Common myeloid progenitor, CD34-positive (primary cell): ENCODE measurements at regions not wholly inside any gene's neighbourhood (a gene's known extent, or its start where the extent isn't known, plus 50 kb on each side); places are given as distances from the start of the nearest gene placed in this dataset.

Experiments
- CTCF ChIA-PET: fragments of 350-600 bp; sonication (Branson Sonifier 250); formaldehyde crosslinking; loops from one replicate; lab custom pipeline; 2021; ENCODE audit warnings: antibody characterized with exemption; lab: Charles Lee
- POLR2A ChIA-PET: fragments of 350-600 bp; sonication (Branson Sonifier 250); formaldehyde crosslinking; loops from one replicate; lab custom pipeline; 2021; ENCODE audit warnings: antibody characterized with exemption; lab: Charles Lee
- DNase-seq, 3 donors: peaks; one replicate each; pipeline versions ENCODE4 v3.0.0 to v3.0.0-alpha.2; 2013
- H3K27ac ChIP-seq, 2 experiments: 1 replicate in 1 of 2; 2 replicates in 1 of 2; pipeline ENCODE4 v1.7.0; 2013; ENCODE audit warnings: inconsistent platforms in 2 of 2, low read length in 2 of 2, mild to moderate bottlenecking in 2 of 2, low read depth in 1 of 2, moderate library complexity in 1 of 2; ENCODE audit not compliant: severe bottlenecking in 2 of 2, insufficient read depth in 1 of 2, poor library complexity in 1 of 2
- H3K27me3 ChIP-seq, 5 experiments: replicated peaks in 2 of 5; 1 replicate in 3 of 5; 2 replicates in 2 of 5; pipeline versions ENCODE4 v1.6.1 to v1.7.0; 2013; ENCODE audit warnings: low read length in 4 of 5, mild to moderate bottlenecking in 2 of 5, moderate library complexity in 2 of 5, inconsistent platforms in 1 of 5; ENCODE audit not compliant: insufficient read depth in 5 of 5, control insufficient read depth in 4 of 5
- H3K36me3 ChIP-seq, 4 experiments: 1 replicate in 2 of 4; 2 replicates in 2 of 4; pipeline versions ENCODE4 v1.6.1 to v1.7.0; 2013; ENCODE audit warnings: low read length in 3 of 4, control low read depth in 1 of 4, mild to moderate bottlenecking in 1 of 4; ENCODE audit not compliant: control insufficient read depth in 4 of 4, insufficient read depth in 4 of 4
- H3K4me1 ChIP-seq, 4 experiments: 1 replicate in 3 of 4; 2 replicates in 1 of 4; pipeline versions ENCODE4 v1.6.1 to v1.7.1; 2013; ENCODE audit warnings: low read length in 3 of 4, mild to moderate bottlenecking in 3 of 4, control low read depth in 1 of 4, inconsistent platforms in 1 of 4, moderate library complexity in 1 of 4; ENCODE audit not compliant: control insufficient read depth in 4 of 4, insufficient read depth in 4 of 4; ENCODE audit errors: control extremely low read depth in 1 of 4
- H3K4me3 ChIP-seq, 7 experiments: 1 replicate in 4 of 7; 2 replicates in 3 of 7; pipeline versions ENCODE4 v1.5.1 to v1.7.0; 2013; ENCODE audit warnings: mild to moderate bottlenecking in 7 of 7, low read length in 6 of 7, moderate library complexity in 6 of 7, inconsistent platforms in 2 of 7, low read depth in 2 of 7, control low read depth in 1 of 7; ENCODE audit not compliant: insufficient read depth in 4 of 7, control insufficient read depth in 1 of 7; ENCODE audit errors: extremely low read depth in 1 of 7
- H3K9me3 ChIP-seq, 5 experiments: 1 replicate in 4 of 5; 2 replicates in 1 of 5; pipeline versions ENCODE4 v1.6.1 to v1.7.1; 2013; ENCODE audit warnings: low read length in 4 of 5, mild to moderate bottlenecking in 2 of 5, inconsistent platforms in 1 of 5, low read depth in 1 of 5, moderate library complexity in 1 of 5; ENCODE audit not compliant: control insufficient read depth in 4 of 5, insufficient read depth in 2 of 5; ENCODE audit errors: control extremely low read depth in 1 of 5
- WGBS: methylation state at CpG from one replicate; pipeline ENCODE4 v1.1.5; 2013; ENCODE audit not compliant: insufficient coverage; 5-methylcytosine and 5-hydroxymethylcytosine counted together

DNA sequence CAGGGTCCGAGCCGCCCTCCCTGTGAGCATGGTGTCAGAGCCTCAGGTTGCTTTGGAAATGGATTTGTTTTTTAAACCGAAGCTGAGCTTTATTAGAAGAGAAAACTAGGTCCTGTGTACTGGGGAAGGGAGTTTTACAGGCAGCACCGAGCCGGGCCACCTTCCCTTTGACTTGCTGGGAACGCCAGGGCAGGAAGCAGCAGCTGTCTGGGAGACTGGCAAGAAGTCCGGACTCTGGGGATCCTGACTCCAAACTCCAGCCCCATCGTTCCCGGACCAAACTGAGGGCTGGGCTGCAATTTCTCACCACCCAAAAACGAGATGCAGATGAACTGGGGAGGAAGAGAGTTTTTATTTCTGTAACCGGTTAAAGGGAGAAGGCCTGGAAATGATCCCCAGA is 214.9 kb upstream of the KCNG1 start:
- H3K36me3 ChIP-seq = no peaks in the 10 kb centered on the region
- peaks cover 0 to 12% (median 0%) of the 10 kb centered on the region in 5 experiments for H3K27me3 ChIP-seq
- H3K4me3 ChIP-seq = no peak overlapping the region
- ChIA-PET CTCF (no interaction called here), POLR2A (no interaction called here)
- H3K4me1 ChIP-seq = no peaks in the 10 kb centered on the region
- H3K9me3 ChIP-seq = peaks cover 0 to 11% (median 3%) of the 10 kb centered on the region in 5 experiments
- H3K27ac ChIP-seq = no peak overlapping the region
- WGBS = 91% methylated on average over 8 of the region's 11 CpGs
- no peak for DNase-seq

DNA sequence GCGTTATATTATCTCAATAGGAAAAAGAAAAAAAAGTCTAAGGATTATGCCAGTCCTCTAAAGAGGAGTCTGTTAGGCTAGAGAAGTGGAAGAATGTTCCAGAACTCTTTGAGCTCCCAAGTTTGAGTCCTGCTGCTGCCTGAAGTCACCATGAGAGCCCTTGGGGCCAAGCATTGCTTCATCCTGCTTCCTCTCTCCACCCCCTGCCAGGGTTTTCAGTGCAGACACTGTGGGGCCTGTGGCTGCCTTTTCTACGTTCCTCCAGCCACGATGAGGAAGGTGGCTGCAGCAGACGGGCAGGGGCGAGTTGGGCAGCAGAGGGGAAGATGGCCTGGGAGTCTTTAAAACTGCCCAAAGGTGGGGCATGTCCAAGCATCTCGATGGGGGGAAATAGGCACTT is 214.4 kb upstream of the KCNG1 start:
- Histone ChIP-seq H3K36me3 (no peaks in the 10 kb centered on the region), H3K4me1 (no peaks in the 10 kb centered on the region), H3K27me3 (peaks cover 0 to 12% (median 0%) of the 10 kb centered on the region in 5 experiments), H3K9me3 (peaks cover 0 to 6% (median 3%) of the 10 kb centered on the region in 5 experiments), H3K27ac (no peak overlapping the region), H3K4me3 (no peak overlapping the region)
- POLR2A ChIA-PET = no interaction called here
- CTCF ChIA-PET = no interaction called here
- no peak for DNase-seq
- WGBS = 10% methylated on average over 2 of the region's 6 CpGs

DNA sequence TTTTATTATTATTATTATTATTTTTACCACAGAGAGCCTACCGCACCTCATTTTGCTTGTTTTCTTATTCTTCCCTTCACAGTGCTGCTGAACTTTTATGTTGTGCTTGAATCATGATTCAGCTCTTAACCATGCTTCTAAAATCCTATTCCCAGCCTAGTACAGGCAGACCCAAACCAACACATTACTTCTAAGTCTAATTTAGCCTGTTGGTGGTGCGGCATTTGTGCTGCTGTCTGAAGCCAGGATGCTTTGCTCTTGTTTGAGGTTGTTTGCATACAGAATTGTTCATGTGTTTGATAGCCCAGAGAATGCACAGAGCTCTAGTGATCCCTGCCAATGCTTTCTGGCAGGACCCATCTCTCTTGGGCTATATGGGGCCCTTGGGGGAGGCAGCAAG is 213.5 kb upstream of the KCNG1 start:
- H3K27me3 ChIP-seq = peaks cover 0 to 18% (median 0%) of the 10 kb centered on the region in 5 experiments
- DNase-seq = no peak
- ChIA-PET POLR2A (no interaction called here), CTCF (no interaction called here)
- no peaks in the 10 kb centered on the region for H3K36me3 ChIP-seq
- H3K9me3 ChIP-seq = peaks cover 0 to 2% (median 0%) of the 10 kb centered on the region in 5 experiments
- H3K4me3 ChIP-seq = no peak overlapping the region
- no peak overlapping the region for H3K27ac ChIP-seq
- no peaks in the 10 kb centered on the region for H3K4me1 ChIP-seq
- 100% methylated on average over 1 of the region's 2 CpGs for WGBS

DNA sequence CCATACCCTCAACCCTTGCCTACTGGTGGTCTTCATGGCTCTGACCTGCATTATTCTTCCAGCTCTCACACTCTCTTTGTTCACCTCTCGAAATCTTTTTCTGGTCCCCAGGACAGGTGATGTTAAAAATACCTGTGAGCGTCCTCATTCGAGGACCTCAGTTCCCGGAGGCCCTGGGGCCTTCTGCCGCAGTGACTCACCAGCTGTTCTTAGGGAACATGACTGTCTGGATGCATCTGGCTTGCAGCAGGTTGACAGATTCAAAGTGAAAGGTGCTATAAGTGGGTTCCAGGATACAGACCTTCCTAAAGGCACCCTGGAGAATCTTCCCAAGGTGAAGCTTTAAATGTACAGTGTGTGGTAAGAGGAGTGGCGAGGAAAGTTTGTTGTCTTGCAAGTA is 210.4 kb upstream of the KCNG1 start:
- 81% methylated on average over 4 of the region's 6 CpGs for WGBS
- no peak overlapping the region for H3K27ac ChIP-seq
- ChIA-PET CTCF (no interaction called here), POLR2A (no interaction called here)
- no peak for DNase-seq
- no peak overlapping the region for H3K4me3 ChIP-seq
- peaks cover 0 to 21% (median 0%) of the 10 kb centered on the region in 5 experiments for H3K27me3 ChIP-seq
- H3K9me3 ChIP-seq = peaks cover 0 to 2% (median 0%) of the 10 kb centered on the region in 5 experiments
- H3K36me3 ChIP-seq = no peaks in the 10 kb centered on the region
- H3K4me1 ChIP-seq = no peaks in the 10 kb centered on the region

DNA sequence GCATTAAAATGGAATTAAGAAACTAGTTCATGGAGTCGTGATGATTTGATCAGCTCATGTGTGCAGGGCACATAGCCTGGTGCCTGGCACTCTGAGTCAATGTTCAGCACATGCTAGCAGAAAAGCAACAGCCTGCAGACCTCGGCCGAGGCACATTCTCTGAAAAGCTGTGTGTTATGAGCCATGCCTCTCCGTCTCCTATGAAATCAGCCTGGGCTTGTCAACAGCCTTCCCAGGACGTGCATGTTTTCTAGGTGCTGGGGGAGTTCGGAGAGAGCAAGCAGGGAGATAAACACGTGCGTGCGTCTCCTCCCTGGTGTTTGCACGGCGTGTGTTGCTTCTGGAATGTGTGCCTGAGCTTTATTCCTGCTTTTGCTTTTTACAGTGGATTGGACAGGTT is 207.8 kb upstream of the KCNG1 start:
- Histone ChIP-seq H3K27ac (no peak overlapping the region), H3K27me3 (peaks cover 0 to 17% (median 2%) of the 10 kb centered on the region in 5 experiments), H3K4me1 (no peaks in the 10 kb centered on the region), H3K4me3 (no peak overlapping the region), H3K9me3 (peaks cover 0 to 2% (median 0%) of the 10 kb centered on the region in 5 experiments), H3K36me3 (no peaks in the 10 kb centered on the region)
- CTCF ChIA-PET = no interaction called here
- 87% methylated on average over 11 of the region's 11 CpGs for whole genome bisulfite sequencing
- POLR2A ChIA-PET = no interaction called here
- no peak for DNase-seq

DNA sequence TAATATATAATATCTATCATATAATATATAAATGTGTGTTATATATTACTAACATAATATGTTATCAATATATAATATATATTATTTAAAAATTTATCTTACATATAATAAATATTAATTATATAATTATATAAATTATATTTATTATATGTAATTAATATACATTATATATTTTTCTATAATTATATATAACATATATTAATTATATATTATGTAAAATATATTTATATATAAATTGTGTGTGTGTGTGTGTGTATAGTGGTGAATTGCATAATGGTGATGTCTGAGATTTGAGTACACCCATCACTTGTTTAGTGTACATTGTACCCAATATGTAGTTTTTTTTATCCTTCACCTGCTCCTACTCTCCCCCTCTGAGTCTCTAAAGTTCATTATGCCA is 205.9 kb upstream of the KCNG1 start:
- Histone ChIP-seq H3K9me3 (peaks cover 0 to 3% (median 0%) of the 10 kb centered on the region in 5 experiments), H3K27ac (no peak overlapping the region), H3K27me3 (peaks cover 2 to 25% (median 3%) of the 10 kb centered on the region in 5 experiments), H3K4me3 (no peak overlapping the region), H3K36me3 (no peaks in the 10 kb centered on the region), H3K4me1 (no peaks in the 10 kb centered on the region)
- ChIA-PET POLR2A (no interaction called here), CTCF (no interaction called here)
- DNase-seq = no peak

DNA sequence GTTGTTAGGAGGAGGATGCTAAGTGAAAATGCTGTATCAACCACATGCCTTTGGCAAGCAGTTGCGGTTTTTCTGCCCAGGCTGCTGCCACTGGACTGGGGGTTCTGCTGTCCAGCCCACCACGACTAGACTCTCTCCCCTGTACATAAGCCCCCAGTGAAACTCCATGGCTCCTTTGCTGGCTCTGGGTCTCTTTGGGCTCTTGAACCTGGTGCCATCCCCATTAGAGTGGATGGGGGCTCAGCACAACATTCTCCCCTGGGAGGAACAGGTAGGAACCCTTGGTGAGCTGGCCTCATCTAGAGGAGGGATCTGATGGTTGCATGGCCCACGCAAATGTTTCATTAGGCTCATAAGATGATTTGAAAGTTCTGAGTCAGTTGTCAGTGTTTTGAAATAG is 204.8 kb upstream of the KCNG1 start:
- CTCF ChIA-PET = no interaction called here
- H3K4me1 ChIP-seq = no peaks in the 10 kb centered on the region
- H3K27ac ChIP-seq = no peak overlapping the region
- no peak overlapping the region for H3K4me3 ChIP-seq
- DNase-seq = no peak
- peaks cover 0 to 3% (median 0%) of the 10 kb centered on the region in 5 experiments for H3K9me3 ChIP-seq
- POLR2A ChIA-PET = no interaction called here
- peaks cover 2 to 30% (median 3%) of the 10 kb centered on the region in 5 experiments for H3K27me3 ChIP-seq
- H3K36me3 ChIP-seq = no peaks in the 10 kb centered on the region
- WGBS = 93% methylated on average over 3 of the region's 3 CpGs
